ENCODE measurements at regions not wholly inside any gene's neighbourhood (a gene's known extent, or its start where the extent isn't known, plus 50 kb on each side); places are given as distances from the start of the nearest gene placed in this dataset.
"Not testable (repeated sequence)": the region's sequence is repeated elsewhere in the genome, so short reads cannot be mapped to it uniquely, and the experiment has no call there.

DNA sequence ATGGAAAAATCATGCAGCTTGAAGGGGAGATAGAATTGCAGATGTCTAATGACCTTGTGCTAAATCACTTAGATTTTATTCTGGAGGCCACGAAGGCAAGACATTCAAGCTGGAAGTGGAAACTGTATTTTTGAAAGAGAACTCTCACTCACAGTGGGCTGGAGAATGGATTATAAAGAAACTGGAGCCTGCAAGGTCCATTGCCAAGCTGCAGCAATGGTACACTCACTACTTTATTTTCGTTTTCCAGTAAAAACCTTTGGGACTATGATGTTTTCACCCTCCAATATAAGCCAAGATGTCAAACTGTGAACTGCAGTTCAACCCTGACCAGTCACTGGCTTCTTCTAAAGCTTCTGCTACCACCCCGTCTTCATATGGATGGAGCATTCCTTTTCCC lies 62.0 kb downstream of the SKIDA1 start:
- FAIRE-seq (no peak), DNase-seq (ENCODE audit: low spot score) (no peak)

DNA sequence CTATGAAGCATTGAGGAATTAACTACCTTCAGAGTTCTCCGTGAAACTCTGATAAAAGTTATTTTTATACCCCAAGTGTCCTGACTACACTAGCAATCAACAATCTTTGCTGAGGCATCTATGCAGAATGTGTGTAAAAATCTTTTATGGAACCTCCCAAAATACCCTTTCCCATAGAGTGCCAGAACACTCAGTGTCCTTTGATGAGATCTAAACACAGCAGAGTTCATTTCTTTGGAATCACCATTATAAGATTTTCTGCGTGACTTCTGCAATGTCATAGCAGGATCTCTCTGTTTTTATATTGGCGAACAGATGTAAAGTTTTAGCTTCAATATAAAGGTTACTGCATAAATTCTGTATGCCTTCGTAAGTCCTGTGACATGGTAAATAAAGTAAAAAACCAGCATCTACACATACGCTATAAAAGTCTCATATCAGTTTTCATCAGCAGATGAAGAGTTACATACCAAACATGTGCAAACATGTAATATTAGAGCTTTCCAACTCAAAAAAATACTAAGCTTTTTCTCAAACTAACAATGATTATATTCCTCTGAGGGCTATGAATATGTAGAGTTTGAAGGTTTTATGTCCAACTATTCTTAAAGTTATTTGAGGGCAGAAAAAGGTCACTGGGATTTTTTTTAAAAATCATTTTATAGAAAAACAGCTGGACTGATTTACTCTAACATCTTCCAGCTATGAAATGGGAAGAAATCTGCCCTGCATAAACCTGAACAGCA lies 67.2 kb downstream of the SKIDA1 start:
- no peak for DNase-seq (ENCODE audit: low spot score)

DNA sequence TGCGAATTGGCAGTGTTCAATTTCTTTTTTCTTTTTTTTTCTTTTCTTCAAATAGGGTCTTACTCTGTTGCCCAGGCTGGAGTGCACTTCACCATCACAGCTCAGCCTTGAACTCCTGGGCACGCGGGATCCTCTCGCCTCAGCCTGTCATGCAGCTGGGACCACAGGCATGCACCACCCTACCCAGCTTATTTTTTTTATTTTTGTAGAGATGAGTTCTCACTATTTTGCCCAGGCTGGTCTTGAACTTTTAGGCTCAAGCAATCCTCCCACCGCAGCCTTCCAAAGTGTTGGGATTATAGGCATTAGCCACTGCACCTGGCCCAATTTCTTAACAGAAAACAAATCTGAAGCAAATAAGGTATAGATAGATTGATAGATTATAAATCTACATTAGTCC lies 69.3 kb downstream of the SKIDA1 start:
- no peak for FAIRE-seq
- DNase-seq (ENCODE audit: low spot score), result no peak

More for the DNA sequence above, 67.2 kb downstream of the SKIDA1 start:
- no peak for FAIRE-seq

DNA sequence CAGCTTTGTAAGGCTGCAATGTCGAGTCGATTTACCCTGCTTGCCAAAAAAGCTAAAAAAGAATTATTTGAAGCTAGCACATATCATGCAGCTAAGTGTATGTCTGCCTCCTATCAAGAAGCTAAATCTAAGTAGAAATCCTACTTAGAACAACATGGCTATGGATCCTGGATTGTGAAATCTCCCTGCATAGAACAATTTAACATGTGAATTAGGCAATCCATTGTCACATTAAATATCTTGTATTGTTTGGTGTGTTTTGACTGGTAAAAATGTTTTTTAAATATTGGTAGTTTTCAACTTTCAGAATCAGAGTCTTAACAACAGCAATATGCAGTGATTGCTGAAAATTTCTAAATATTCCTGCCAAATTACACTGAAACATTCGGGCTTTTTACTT lies 73.3 kb downstream of the SKIDA1 start:
- DNase-seq (ENCODE audit: low spot score), result no peak
- FAIRE-seq, result no peak

DNA sequence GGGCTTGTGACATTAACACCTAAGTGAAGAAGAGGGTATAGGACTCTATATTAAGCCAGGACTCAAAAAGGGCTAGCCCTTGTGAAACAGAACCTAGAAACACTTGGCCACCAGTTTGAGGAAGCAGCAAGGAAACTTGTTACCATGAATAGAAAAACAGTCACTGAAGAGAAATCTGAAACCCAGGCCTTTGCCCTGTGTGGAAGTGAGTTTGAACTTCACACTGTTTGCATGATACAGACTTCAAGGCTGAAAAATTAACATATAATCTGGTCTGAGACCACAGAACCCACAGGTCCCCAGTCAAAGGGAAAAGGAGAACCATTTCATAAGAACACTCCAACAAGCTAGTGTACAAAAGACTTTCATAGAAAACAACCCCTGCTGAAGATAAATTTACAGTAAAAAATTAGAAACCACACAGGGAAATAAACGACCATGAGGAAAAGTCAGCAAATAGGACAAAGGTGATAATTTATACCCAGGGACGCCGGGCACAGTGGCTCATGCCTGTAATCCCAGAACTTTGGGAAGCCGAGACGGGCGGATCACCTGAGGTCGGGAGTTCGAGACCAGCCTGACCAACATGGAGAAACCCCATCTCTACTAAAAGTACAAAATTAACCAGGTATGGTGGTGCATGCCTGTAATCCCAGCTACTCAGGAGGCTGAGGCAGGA lies 76.1 kb downstream of the SKIDA1 start:
- DNase-seq (ENCODE audit: low spot score) (no peak), FAIRE-seq (no peak)

DNA sequence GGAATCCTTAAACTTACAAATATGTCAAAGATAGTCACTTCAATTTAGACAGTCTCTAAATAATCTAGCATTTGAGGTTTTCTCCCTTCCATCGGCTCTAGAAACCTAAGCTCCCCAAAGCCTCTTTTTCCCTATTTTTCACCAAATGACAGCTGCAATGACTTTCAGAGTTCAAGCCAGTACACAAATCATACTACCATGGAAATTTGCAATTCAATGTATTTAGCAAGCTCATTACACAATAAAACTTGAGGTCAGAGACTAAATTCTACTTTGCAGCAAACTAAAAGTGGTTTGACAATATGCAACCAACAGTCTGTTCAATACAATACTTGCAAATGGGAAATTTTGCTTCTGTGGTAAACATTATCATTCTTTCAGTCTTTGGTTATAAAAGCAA lies 80.3 kb downstream of the SKIDA1 start:
- DNase-seq (ENCODE audit: low spot score) (no peak), FAIRE-seq (no peak)

DNA sequence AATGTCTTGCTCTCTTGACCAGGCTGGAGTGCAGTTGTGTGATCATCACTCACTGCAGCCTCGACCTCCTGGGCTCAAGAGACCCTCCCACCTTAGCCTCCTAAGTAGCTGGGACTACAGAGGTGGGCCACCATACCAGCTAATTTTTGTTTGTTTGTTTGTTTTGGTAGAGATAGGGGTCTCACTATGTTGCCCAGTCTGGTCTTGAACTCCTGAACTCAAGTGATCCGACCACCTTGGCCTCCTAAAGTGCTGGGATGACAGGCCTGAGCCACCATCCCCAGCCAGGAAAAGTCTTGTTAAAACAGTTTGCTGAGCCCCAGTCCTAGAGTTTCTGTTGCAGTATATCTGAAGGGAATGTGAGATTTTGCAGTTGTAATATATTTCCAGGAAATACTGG lies 83.9 kb downstream of the SKIDA1 start:
- FAIRE-seq (no peak), DNase-seq (ENCODE audit: low spot score) (no peak)

DNA sequence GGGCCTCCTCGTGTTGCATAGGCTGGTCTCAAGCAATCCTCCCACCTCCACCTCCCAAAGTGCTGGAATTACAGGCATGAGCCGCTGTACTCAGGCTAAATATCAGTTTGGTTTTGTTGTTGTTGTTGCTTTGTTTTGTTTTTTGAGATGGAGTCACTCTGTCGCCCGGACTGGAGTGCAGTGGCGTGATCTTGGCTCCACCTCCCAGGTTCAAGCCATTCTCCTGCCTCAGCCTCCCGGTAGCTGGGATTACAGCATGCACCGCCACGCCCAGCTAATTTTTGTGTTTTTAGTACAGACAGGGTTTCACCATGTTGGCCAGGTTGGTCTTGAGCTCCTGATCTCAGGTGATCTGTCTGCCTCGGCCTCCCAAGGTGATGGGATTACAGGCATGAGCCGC lies 86.6 kb downstream of the SKIDA1 start:
- DNase-seq (ENCODE audit: low spot score); FAIRE-seq: not testable (repeated sequence)

DNA sequence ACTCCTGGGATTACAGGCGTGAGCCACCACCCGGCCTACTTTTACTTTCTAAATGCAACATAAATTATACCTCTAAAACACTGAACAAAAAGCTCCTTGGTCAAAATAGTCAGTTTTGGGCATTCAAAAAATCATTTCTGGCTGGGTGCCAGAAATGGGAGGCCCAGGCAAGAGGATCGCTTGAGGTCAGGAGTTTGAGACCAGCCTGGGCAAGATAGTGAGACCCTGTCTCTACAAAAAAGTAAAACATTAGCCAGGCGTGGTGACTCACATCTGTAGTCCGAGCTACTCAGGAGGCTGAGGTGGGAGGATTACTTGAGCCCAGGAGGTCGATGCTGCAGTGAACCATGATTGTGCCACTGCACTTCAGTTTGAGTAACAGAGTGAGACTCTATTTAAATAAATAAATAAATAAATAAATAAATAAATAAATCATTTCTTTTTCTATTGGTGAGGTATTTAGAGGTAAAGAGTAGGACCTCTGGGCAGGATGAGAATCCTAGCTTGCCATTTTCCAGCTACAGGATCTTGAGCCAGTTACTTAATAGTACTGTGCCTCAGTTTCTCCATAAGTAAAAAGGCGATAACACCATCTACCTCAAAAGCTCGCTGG lies 87.6 kb downstream of the SKIDA1 start:
- DNase-seq (ENCODE audit: low spot score) (no peak), FAIRE-seq (no peak)

DNA sequence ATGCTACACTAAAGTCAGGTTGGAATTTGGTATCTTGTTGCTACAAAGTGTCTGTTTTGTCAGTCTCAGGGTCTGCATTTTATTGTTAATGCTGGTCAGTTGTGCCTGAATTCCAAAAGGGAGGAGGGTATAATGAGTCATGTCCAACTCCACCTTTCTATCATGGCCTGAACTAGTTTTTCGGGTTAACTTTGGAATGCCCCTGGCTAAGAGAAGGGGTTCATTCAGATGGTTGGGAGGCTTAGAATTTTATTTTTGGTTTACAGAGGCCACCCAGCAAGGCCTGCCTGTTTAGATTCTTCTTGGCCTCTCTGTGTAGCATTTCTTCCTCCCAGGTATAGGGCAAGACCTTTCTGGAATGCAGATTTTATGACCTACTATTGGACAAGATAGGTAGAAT lies 93.2 kb downstream of the SKIDA1 start:
- DNase-seq (ENCODE audit: low spot score) (no peak), FAIRE-seq (no peak)

DNA sequence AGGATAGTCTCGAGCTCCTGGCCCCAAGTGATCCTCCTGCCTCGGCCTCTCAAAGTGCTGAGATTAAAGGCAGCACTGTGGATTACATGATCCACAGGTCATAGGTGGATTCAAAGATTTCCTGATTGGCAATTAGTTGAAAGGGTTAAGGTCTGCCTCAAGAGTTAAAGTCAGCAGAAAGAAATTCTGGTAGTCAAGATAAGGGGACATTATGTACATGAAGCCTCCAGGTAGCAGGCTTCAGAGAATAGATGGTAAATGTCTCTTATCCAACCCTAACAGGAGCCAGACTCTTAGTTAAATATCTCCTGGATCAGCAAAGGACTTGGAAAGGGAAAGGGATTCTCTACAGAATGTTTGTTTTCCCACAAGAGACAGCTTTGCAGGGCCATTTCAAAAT lies 93.7 kb downstream of the SKIDA1 start:
- FAIRE-seq (no peak), DNase-seq (ENCODE audit: low spot score) (no peak)

DNA sequence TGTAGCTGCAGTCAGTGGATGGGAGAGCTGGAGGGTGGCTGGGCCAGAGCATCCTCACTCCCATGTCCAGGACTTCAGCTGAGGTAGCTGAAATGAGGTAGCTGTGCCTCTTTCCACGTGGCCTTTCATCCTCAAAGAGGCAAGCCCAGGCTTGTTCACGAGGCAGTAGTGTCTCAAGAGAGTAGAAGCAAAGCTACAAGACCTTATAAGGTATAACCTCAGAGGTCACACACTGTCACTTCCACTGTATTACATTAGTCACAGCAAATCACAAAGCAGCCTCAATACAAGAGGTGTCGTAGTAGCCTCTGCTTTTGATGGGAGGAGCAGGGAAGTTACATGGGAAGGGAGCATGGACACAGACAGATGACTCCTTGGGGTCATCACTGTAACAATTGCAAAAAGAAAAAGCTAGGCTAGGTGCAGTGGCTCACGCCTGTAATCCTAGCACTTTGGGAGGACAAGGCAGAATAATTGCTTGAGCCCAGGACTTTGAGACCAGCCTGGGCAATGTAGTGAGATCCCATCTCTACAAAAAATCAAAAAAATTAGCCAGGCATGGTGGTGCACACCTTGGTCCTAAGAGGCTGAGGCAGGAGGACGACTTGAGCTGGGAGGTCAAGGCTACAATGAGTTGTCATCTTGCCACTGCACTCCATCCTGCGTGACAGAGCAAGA lies 97.5 kb downstream of the SKIDA1 start:
- FAIRE-seq (no peak), DNase-seq (ENCODE audit: low spot score) (peak; percentile 24)

DNA sequence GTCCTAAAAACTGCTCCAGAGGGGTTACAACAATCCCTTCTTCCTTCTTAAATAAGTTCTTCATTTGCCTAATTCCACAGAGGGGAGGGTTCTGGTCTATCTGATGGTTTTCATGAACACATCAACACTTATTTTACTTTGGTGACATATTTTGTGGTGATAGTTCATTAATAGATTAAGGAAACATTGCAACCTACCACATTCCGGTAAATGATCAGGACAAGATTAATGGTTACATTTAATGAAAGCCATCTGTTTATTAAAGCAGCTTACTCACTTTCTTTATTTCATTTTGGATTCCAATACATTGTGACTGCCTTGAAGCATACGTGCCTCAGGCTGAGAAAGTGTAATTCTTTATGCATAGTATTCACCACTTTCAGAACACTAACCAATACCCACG lies 101.0 kb downstream of the SKIDA1 start:
- FAIRE-seq, result no peak
- DNase-seq (ENCODE audit: low spot score), result no peak

DNA sequence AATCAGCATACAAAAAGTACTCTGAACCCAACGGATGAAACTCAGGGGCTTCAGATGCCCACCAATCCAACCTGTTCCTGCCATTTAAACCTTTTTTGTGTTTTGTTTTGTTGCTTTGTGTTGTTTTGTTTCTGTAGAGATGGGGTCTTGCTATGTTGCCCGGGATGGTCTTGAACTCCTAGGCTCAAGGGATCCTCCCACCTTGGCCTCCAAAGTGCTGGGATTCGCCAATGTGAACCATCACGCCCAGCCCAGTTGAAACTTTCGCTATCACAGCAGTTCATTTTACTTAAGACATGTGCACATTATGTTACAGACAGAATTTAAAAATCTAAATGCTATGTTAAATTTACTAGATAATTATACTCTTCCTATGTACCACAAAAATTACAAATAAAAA lies 101.6 kb downstream of the SKIDA1 start:
- DNase-seq (ENCODE audit: low spot score) (no peak), FAIRE-seq (no peak)

DNA sequence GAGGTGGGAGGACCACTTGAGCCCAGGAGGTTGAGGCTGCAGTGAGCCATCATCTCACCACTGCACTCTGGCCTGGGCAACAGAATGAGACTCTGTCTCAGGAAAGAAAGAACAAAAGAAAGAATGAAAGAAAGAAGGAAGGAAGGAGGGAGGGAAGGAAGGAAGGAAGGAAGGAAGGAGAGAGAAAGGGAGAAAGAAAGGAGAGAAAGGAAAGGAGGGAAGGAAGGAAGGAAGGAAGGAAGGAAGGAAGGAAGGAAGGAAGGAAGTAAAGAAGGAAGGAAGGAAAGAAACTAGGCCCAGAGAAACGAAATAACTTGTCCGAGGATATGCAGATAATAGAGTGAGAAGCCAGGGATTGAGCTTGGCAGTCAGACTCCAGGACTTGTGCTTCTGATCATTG lies 102.1 kb downstream of the SKIDA1 start:
- no peak for DNase-seq (ENCODE audit: low spot score)
- FAIRE-seq, result no peak

DNA sequence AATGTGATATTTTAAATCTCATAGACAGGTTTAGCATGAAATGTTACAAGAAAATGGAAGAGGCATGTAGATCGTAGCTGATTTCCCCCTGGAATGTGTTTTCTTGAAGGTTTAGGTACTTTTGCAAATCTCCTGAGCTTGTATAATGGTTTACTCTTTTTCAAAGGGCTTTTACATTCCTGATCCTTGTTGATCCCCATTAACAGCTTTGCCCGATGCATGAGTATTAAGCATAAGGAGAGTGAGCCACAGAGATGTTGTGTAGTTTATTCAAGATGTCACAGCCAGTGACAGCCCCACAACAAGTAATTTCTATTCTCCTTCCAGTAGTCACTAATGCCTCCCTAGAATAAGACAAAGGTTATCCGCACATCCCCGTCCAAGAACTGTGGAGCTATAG lies 103.7 kb downstream of the SKIDA1 start:
- FAIRE-seq, result no peak
- DNase-seq (ENCODE audit: low spot score), result no peak

DNA sequence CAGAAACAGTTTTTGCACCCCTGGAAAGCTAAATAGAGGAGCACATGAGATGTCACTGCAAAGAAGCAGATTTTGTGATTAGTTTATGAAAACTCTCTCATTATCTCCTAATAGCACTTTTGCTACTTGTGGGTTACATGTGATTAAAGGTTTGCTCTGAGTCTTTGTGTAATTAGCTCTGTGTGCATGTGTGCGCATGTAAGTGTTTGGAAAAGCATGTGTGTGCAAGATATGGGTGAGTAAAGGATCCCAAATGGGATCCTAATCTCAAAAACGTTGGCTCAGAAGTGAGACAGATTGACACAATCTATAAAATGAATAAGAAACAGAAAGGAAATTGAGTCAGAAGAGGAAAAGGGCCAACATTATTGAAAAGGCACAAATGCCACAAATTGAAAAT lies 104.5 kb downstream of the SKIDA1 start:
- FAIRE-seq (no peak), DNase-seq (ENCODE audit: low spot score) (no peak)

DNA sequence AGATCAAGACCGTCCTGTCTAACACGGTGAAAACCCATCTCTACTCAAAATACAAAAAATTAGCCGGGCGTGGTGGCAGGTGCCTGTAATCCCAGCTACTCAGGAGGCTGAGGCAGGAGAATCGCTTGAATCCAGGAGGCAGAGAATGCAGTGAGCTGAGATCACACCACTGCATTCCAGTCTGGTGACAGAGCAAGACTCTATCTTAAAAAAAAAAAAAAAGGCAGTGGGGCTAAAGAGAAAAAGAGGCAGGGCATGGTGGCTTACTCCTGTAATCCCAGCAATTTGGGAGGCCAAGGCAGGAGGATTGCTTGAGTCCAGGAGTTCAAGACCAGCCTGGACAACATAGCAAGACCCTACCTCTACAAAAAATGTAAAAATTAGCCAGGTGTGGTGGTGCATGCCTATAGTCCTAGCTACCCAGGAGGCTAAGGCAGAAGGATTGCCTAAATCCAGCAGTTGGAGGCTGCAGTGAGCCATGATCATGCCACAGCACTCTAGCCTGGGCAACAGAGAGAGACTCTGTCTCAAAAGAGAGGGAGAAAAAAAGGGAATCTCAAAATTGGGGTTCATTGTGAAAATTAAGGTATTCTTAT lies 106.4 kb downstream of the SKIDA1 start:
- DNase-seq (ENCODE audit: low spot score), result not testable (repeated sequence)

DNA sequence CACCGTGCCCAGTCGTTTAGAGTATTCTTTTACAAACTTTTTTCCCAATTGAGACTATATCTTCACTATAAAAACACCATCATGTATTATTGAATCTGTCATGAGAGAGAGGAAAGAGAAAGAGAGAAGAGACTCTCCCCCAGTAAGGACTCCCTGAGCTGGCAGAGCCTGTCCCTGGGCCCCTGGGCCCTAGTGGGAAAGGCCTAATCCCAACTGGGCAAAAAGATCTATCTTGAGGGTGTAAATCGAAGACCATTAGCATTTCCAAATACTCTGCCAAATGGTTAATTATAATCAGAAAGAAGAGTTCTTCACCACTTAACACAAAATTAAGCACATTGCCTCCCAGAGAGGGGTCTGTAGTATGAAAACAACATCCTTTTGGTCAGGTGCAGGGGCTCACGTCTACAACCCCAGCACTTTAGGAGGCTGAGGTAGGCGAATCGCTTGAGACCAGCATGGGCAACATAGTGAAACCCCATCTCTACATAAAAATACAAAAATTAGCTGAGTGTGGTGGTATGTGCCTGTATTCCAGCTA lies 108.2 kb downstream of the SKIDA1 start:
- DNase-seq (ENCODE audit: low spot score) (no peak), FAIRE-seq (no peak)

More for the DNA sequence above, 106.4 kb downstream of the SKIDA1 start:
- not testable (repeated sequence) for FAIRE-seq

DNA sequence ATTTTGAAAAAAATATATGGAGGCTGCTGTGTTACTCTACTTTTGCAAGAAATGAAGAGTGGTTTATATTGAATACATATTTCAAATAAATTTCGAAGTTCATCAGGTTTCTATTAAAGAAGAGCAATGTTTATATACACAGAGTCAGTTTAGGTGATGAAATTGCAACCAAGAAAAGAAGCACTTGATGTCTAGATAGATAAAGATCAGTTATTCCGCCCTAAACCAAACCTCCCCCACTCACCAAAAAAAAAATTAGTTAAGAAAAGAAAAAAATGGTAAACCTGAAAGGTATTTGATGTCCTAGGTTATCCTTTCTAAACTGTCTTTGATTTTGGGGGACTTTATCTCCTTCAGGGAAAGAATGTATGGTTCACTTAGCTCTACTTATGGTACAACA lies 111.8 kb downstream of the SKIDA1 start:
- no peak for FAIRE-seq
- DNase-seq (ENCODE audit: low spot score), result no peak

DNA sequence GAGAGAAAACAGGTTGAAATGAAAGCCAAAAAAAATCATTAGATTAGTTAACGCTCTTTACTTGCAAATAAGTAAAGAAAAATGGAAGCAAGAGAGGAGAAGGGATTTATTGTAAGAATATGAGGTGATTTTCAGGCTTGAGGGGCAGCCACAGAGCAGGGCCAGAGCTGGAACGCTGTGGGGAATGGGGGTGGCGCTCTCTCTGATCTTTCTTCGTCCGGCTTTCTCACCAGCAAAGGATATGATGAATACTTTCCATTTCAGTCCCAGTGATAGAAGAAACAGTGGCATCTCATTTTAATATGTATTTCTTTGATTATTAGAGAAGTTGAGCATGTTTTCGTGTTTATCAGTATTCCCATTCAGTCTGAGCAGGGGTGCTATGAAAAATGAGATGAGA lies 112.2 kb downstream of the SKIDA1 start:
- no peak for FAIRE-seq
- no peak for DNase-seq (ENCODE audit: low spot score)

All from urothelium cell line (cell line).